Neural cell (in vitro differentiated cells): ENCODE measurements at regions not wholly inside any gene's neighbourhood (a gene's known extent, or its start where the extent isn't known, plus 50 kb on each side); places are given as distances from the start of the nearest gene placed in this dataset.

ENCODE experiments used
- EZH2 ChIP-seq: fragments of 200-600, 300-800 bp; shearing (Covaris generic), sonication (generic); IDR thresholded peaks from 2 replicates; pipeline ENCODE4 v1.6.1; 2014; ENCODE audit warnings: antibody characterized with exemption, low read length, borderline replicate concordance, mild to moderate bottlenecking; ENCODE audit not compliant: insufficient read depth, poor library complexity, severe bottlenecking
- RAD21 ChIP-seq: fragments of 450-650 bp; conservative IDR thresholded peaks from 2 replicates; pipeline ENCODE4 v1.6.1; 2014; ENCODE audit warnings: antibody characterized with exemption, mild to moderate bottlenecking, moderate library complexity
- TAF1 ChIP-seq: IDR thresholded peaks from 2 replicates; pipeline ENCODE4 v1.6.1; 2012; ENCODE audit warnings: low read depth
- TF ChIP-seq, protein P1 (sequence below): fragments of 450-650 bp; IDR thresholded peaks from 2 replicates; pipeline ENCODE4 v1.5.1; 2014; ENCODE audit warnings: antibody characterized with exemption, mild to moderate bottlenecking, moderate library complexity; ENCODE audit not compliant: poor library complexity, severe bottlenecking

DNA sequence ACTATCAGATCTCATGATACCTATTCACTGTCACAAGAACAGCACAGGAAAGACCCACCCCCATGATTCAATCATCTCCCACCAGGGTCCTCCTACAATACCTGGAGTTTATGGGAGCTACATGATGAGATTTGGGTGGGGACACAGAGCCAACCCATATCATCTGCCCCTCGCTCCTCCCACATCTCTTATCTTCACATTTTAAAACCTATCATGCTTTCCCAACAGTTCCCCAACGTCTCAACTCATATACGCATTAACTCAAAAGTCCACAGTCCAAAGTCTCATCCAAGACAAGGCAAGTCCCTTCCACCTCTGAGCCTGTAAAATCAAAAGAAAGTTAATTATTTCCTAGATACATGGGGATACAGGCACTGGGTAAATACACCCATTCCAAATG is 1185.2 kb downstream of the PCDH7 start:
- TF ChIP-seq, protein P1, sequence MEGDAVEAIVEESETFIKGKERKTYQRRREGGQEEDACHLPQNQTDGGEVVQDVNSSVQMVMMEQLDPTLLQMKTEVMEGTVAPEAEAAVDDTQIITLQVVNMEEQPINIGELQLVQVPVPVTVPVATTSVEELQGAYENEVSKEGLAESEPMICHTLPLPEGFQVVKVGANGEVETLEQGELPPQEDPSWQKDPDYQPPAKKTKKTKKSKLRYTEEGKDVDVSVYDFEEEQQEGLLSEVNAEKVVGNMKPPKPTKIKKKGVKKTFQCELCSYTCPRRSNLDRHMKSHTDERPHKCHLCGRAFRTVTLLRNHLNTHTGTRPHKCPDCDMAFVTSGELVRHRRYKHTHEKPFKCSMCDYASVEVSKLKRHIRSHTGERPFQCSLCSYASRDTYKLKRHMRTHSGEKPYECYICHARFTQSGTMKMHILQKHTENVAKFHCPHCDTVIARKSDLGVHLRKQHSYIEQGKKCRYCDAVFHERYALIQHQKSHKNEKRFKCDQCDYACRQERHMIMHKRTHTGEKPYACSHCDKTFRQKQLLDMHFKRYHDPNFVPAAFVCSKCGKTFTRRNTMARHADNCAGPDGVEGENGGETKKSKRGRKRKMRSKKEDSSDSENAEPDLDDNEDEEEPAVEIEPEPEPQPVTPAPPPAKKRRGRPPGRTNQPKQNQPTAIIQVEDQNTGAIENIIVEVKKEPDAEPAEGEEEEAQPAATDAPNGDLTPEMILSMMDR: no peak
- no peak for TF ChIP-seq EZH2
- TF ChIP-seq TAF1: no peak
- TF ChIP-seq RAD21: no peak
